B cell (primary cell): ENCODE measurements at regions not wholly inside any gene's neighbourhood (a gene's known extent, or its start where the extent isn't known, plus 50 kb on each side); places are given as distances from the start of the nearest gene placed in this dataset.

Source experiments
- ATAC-seq: fragments of 200-7000 bp; cut with Tn5 transposase; one replicate; pipeline ENCODE4 v1.10.0; 2021; ENCODE audit warnings: low read depth, mild to moderate bottlenecking, moderate number of reproducible peaks, moderate library complexity
- CTCF ChIA-PET: fragments of 350-600 bp; sonication (Branson Sonifier 250); formaldehyde crosslinking; loops from one replicate; lab custom pipeline; 2021; ENCODE audit warnings: antibody characterized with exemption, inconsistent platforms; lab: Charles Lee
- POLR2A ChIA-PET: fragments of 350-600 bp; sonication (Branson Sonifier 250); formaldehyde crosslinking; loops from one replicate; lab custom pipeline; 2021; ENCODE audit warnings: antibody characterized with exemption; lab: Charles Lee
- DNase-seq: peaks from one replicate; pipeline ENCODE4 v3.0.0; 2013
- H2AFZ ChIP-seq: 2 replicates; pipeline ENCODE4 v1.6.1; 2012; ENCODE audit warnings: mild to moderate bottlenecking, low read depth, low read length; ENCODE audit not compliant: insufficient read depth, poor library complexity, severe bottlenecking
- H3K27ac ChIP-seq, 2 donors: 1 replicate in 1 of 2; 2 replicates in 1 of 2; pipeline ENCODE4 v1.5.1; 2012 to 2013; ENCODE audit warnings: low read length in 2 of 2, mild to moderate bottlenecking in 2 of 2, moderate library complexity in 1 of 2
- H3K27me3 ChIP-seq, 4 experiments: fragments of 200-600 bp in 1 of 4; sonication (generic) in 1 of 4; replicated peaks in 1 of 4; 1 replicate in 2 of 4; 2 replicates in 2 of 4; pipeline versions ENCODE4 v1.6.1 to v1.7.0; 2013 to 2016; ENCODE audit warnings: low read length in 3 of 4, mild to moderate bottlenecking in 2 of 4, mixed read lengths in 1 of 4, moderate library complexity in 1 of 4; ENCODE audit not compliant: insufficient read depth in 4 of 4, control insufficient read depth in 3 of 4; ENCODE audit errors: control extremely low read depth in 1 of 4
- H3K36me3 ChIP-seq, 2 experiments: replicated peaks in 1 of 2; 1 replicate in 1 of 2; 2 replicates in 1 of 2; pipeline versions ENCODE4 v1.6.1 to v1.7.1; 2013; ENCODE audit warnings: low read length in 1 of 2; ENCODE audit not compliant: insufficient read depth in 2 of 2, control insufficient read depth in 1 of 2; ENCODE audit errors: control extremely low read depth in 1 of 2, extremely low read depth in 1 of 2
- H3K4me1 ChIP-seq, 2 donors: fragments of 200-600 bp in 1 of 2; sonication (generic) in 1 of 2; 1 replicate in 1 of 2; 2 replicates in 1 of 2; pipeline versions ENCODE4 v1.5.1 to v1.6.1; 2013 to 2017; ENCODE audit warnings: low read length in 2 of 2; ENCODE audit not compliant: control insufficient read depth in 2 of 2, insufficient read depth in 2 of 2
- H3K4me2 ChIP-seq: replicated peaks from 2 replicates; pipeline ENCODE3; 2012; ENCODE audit warnings: mild to moderate bottlenecking, low read depth, low read length; ENCODE audit not compliant: poor library complexity, severe bottlenecking
- H3K4me3 ChIP-seq, 5 experiments: fragments of 200-600 bp in 1 of 5; sonication (generic) in 1 of 5; 1 replicate in 3 of 5; 2 replicates in 2 of 5; pipeline versions ENCODE4 v1.5.1 to v1.7.0; 2011 to 2016; ENCODE audit warnings: low read length in 4 of 5, mild to moderate bottlenecking in 4 of 5, low read depth in 2 of 5, control low read depth in 1 of 5, moderate library complexity in 1 of 5; ENCODE audit not compliant: insufficient read depth in 1 of 5; ENCODE audit errors: control extremely low read depth in 1 of 5, extremely low read depth in 1 of 5
- H3K79me2 ChIP-seq: fragments of 200-600 bp; sonication (generic); one replicate; pipeline ENCODE4 v1.6.0; 2016; ENCODE audit warnings: low read length; ENCODE audit not compliant: control insufficient read depth, insufficient read depth
- H3K9ac ChIP-seq: fragments of 200-600 bp; sonication (generic); 2 replicates; pipeline ENCODE4 v1.6.1; 2017; ENCODE audit warnings: mild to moderate bottlenecking, low read length, moderate library complexity
- H3K9me3 ChIP-seq, 3 donors: one replicate each; pipeline versions ENCODE4 v1.6.1 to v1.7.1; 2013; ENCODE audit warnings: low read length in 2 of 3; ENCODE audit not compliant: control insufficient read depth in 2 of 3, insufficient read depth in 1 of 3; ENCODE audit errors: control extremely low read depth in 1 of 3
- H4K20me1 ChIP-seq: 2 replicates; pipeline ENCODE4 v1.6.0; 2012; ENCODE audit warnings: mild to moderate bottlenecking, low read length; ENCODE audit not compliant: insufficient read depth, control insufficient read depth, poor library complexity, severe bottlenecking
- H3K27ac Mint-ChIP-seq: one replicate; pipeline ENCODE4 v1.8.0; 2021; ENCODE audit warnings: mixed read lengths
- H3K27me3 Mint-ChIP-seq: one replicate; pipeline ENCODE4 v1.8.0; 2021; ENCODE audit warnings: mixed read lengths
- H3K4me1 Mint-ChIP-seq: one replicate; pipeline ENCODE4 v1.8.0; 2021; ENCODE audit warnings: mixed read lengths
- H3K4me3 Mint-ChIP-seq: one replicate; pipeline ENCODE4 v1.8.0; 2021; ENCODE audit warnings: mixed read lengths
- H3K9me3 Mint-ChIP-seq: one replicate; pipeline ENCODE4 v1.8.0; 2022; ENCODE audit warnings: mixed read lengths; ENCODE audit not compliant: insufficient read depth
- EZH2 ChIP-seq: IDR thresholded peaks from 2 replicates; pipeline ENCODE4 v1.6.1; 2012; ENCODE audit warnings: borderline replicate concordance, low read depth, mild to moderate bottlenecking, moderate library complexity, low read length; ENCODE audit not compliant: insufficient read depth, poor library complexity, severe bottlenecking
- WGBS: methylation state at CpG from one replicate; pipeline ENCODE4 v1.1.5; 2013; ENCODE audit warnings: missing lambda C conversion rate; ENCODE audit not compliant: insufficient coverage; 5-methylcytosine and 5-hydroxymethylcytosine counted together
- intact Hi-C: fragments of 100-400 bp; cut with micrococcal nuclease; formaldehyde crosslinking; loops from one replicate; pipeline ENCODE4 v1.10.0; 2022
- TF ChIP-seq, protein P1 (sequence below): fragments of 200-600 bp; IDR thresholded peaks from one replicate; pipeline ENCODE4 v1.8.0; 2022; ENCODE audit warnings: antibody characterized with exemption, mild to moderate bottlenecking

DNA sequence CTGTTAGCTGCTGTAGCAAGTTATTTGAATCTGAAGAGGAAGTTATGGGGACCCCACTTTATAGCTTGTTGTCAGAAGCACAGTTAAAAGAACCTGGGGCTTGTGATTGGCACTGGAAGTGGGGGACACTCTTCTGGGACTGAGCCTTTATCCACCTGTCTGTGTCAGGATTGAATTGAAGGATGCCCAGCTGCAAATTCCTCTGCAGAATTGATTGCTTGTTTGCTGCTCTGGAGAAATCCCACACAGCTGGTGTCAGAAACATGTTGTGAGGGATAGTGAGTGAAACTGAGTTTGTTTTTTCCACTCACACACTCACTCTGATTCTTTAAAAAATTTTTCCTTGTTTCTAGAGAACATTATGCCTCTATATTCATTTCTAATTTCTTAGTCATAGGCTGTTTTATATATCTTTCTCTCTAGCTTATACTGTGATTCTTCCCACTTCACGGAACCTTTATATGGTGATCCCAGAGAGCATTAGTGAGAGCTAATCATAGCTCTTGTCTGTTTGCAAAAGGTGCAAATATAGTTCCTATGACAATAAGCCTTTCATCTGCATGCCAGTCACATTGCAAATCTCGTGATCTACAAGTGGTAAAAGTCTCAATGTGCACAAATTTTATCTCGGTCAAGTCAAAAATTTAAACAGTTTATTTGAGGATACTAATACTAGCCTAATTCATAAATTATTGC lies 188.5 kb upstream of the EDIL3 start:
- H3K9ac ChIP-seq: no peak overlapping the region
- ChIA-PET CTCF (no interaction called here), POLR2A (no interaction called here)
- H3K4me1 ChIP-seq: no peaks in the 10 kb centered on the region
- intact Hi-C loops: no loop called here
- Mint-ChIP-seq H3K27me3 (no peaks in the 10 kb centered on the region), H3K4me3 (no peak overlapping the region), H3K9me3 (no peaks in the 10 kb centered on the region), H3K4me1 (no peaks in the 10 kb centered on the region), H3K27ac (no peak overlapping the region)
- no peak overlapping the region for H2AFZ ChIP-seq
- H3K4me2 ChIP-seq: no peak overlapping the region
- no peaks in the 10 kb centered on the region for H4K20me1 ChIP-seq
- no peaks in the 10 kb centered on the region for H3K36me3 ChIP-seq
- no CpG with 5 or more reads among the region's 3 CpGs for WGBS
- TF ChIP-seq, protein P1, sequence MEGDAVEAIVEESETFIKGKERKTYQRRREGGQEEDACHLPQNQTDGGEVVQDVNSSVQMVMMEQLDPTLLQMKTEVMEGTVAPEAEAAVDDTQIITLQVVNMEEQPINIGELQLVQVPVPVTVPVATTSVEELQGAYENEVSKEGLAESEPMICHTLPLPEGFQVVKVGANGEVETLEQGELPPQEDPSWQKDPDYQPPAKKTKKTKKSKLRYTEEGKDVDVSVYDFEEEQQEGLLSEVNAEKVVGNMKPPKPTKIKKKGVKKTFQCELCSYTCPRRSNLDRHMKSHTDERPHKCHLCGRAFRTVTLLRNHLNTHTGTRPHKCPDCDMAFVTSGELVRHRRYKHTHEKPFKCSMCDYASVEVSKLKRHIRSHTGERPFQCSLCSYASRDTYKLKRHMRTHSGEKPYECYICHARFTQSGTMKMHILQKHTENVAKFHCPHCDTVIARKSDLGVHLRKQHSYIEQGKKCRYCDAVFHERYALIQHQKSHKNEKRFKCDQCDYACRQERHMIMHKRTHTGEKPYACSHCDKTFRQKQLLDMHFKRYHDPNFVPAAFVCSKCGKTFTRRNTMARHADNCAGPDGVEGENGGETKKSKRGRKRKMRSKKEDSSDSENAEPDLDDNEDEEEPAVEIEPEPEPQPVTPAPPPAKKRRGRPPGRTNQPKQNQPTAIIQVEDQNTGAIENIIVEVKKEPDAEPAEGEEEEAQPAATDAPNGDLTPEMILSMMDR: no peak
- TF ChIP-seq EZH2: no peak
- H3K79me2 ChIP-seq: no peaks in the 10 kb centered on the region
- ATAC-seq (no peak), DNase-seq (no peak)
- H3K27me3 ChIP-seq: no peaks in the 10 kb centered on the region
- no peak overlapping the region for H3K27ac ChIP-seq
- no peak overlapping the region for H3K4me3 ChIP-seq
- no peaks in the 10 kb centered on the region for H3K9me3 ChIP-seq

DNA sequence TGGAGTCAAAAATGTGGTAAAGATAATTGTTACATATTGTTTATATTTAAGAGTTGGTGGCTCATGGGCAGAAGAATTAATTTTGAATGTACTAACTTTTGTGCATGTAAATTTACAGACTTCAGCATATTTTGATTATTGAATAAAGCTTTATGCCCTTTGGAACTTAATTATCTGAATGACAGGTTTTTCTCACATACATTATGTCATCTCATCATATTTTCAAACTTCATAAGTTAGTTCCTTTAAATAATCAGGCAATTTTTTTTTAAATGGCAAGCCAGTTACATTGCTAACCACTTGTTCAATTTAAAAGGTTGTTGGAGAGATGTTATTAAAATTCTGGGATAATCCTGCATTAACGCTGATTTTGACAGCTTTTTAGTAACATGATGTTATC lies 184.6 kb upstream of the EDIL3 start:
- H2AFZ ChIP-seq: no peak overlapping the region
- WGBS: no CpG with 5 or more reads among the region's 1 CpG
- no peak overlapping the region for H3K27ac ChIP-seq
- no peaks in the 10 kb centered on the region for H3K27me3 ChIP-seq
- no peak overlapping the region for H3K4me3 ChIP-seq
- Mint-ChIP-seq H3K27me3 (no peaks in the 10 kb centered on the region), H3K4me3 (no peak overlapping the region), H3K27ac (no peak overlapping the region), H3K9me3 (no peaks in the 10 kb centered on the region), H3K4me1 (no peaks in the 10 kb centered on the region)
- no peaks in the 10 kb centered on the region for H3K9me3 ChIP-seq
- no peaks in the 10 kb centered on the region for H3K4me1 ChIP-seq
- H3K36me3 ChIP-seq: no peaks in the 10 kb centered on the region
- no peak overlapping the region for H3K9ac ChIP-seq
- ChIA-PET POLR2A (no interaction called here), CTCF (no interaction called here)
- TF ChIP-seq, protein P1: no peak
- no peak for TF ChIP-seq EZH2
- no peak overlapping the region for H3K4me2 ChIP-seq
- ATAC-seq (no peak), DNase-seq (no peak)
- intact Hi-C loops: no loop called here
- H3K79me2 ChIP-seq: no peaks in the 10 kb centered on the region
- no peaks in the 10 kb centered on the region for H4K20me1 ChIP-seq
